ENCODE measurements at regions not wholly inside any gene's neighbourhood (a gene's known extent, or its start where the extent isn't known, plus 50 kb on each side); places are given as distances from the start of the nearest gene placed in this dataset.
"Not testable (repeated sequence)": the region's sequence is repeated elsewhere in the genome, so short reads cannot be mapped to it uniquely, and the experiment has no call there.

GRCh38 chr16:29237495-29237894 is 169.0 kb downstream of the NPIPB11 start:
- CTCF ChIA-PET, H3K27ac Mint-ChIP-seq: not testable (repeated sequence)

GRCh38 chr16:29237023-29237422 is 169.5 kb downstream of the NPIPB11 start:
- DNase-seq; CTCF ChIA-PET; H3K36me3 Mint-ChIP-seq (ENCODE audit: low read depth); H3K4me3 Mint-ChIP-seq; intact Hi-C loops (cut with DNase I, micrococcal nuclease); H3K27me3 Mint-ChIP-seq; H3K9me3 Mint-ChIP-seq (ENCODE audit: low read depth); POLR2A ChIA-PET; H3K4me1 Mint-ChIP-seq; H3K27ac Mint-ChIP-seq; ATAC-seq: not testable (repeated sequence)

More at GRCh38 chr16:29237495-29237894, 169.0 kb downstream of the NPIPB11 start:
- intact Hi-C loops (cut with DNase I, micrococcal nuclease); POLR2A ChIA-PET; H3K4me1 Mint-ChIP-seq; H3K9me3 Mint-ChIP-seq (ENCODE audit: low read depth); ATAC-seq; DNase-seq; H3K4me3 Mint-ChIP-seq; H3K36me3 Mint-ChIP-seq (ENCODE audit: low read depth); H3K27me3 Mint-ChIP-seq: not testable (repeated sequence)

GRCh38 chr16:29235836-29236370 is 170.6 kb downstream of the NPIPB11 start:
- H3K9me3 Mint-ChIP-seq (ENCODE audit: low read depth); CTCF ChIA-PET; DNase-seq; intact Hi-C loops (cut with DNase I, micrococcal nuclease); ATAC-seq; H3K27me3 Mint-ChIP-seq; H3K36me3 Mint-ChIP-seq (ENCODE audit: low read depth); H3K4me3 Mint-ChIP-seq; H3K4me1 Mint-ChIP-seq; H3K27ac Mint-ChIP-seq; POLR2A ChIA-PET: not testable (repeated sequence)

- CTCF ChIA-PET; H3K36me3 Mint-ChIP-seq (ENCODE audit: low read depth); H3K27ac Mint-ChIP-seq; H3K27me3 Mint-ChIP-seq; H3K4me3 Mint-ChIP-seq; DNase-seq; H3K4me1 Mint-ChIP-seq; H3K9me3 Mint-ChIP-seq (ENCODE audit: low read depth); intact Hi-C loops (cut with DNase I, micrococcal nuclease); ATAC-seq; POLR2A ChIA-PET: not testable (repeated sequence)
These were observed 171.8 kb downstream of the NPIPB11 start for GRCh38 chr16:29234536-29235275.

- H3K36me3 Mint-ChIP-seq (ENCODE audit: low read depth); ATAC-seq; POLR2A ChIA-PET; H3K9me3 Mint-ChIP-seq (ENCODE audit: low read depth); H3K27me3 Mint-ChIP-seq; H3K4me3 Mint-ChIP-seq; intact Hi-C loops (cut with DNase I, micrococcal nuclease); H3K4me1 Mint-ChIP-seq; DNase-seq; CTCF ChIA-PET: not testable (repeated sequence)
- peak overlapping the region; percentile 63 for H3K27ac Mint-ChIP-seq
These were observed 172.7 kb downstream of the NPIPB11 start for GRCh38 chr16:29233705-29234404.

- intact Hi-C loops (cut with DNase I, micrococcal nuclease) = no loop called here
- H3K4me1 Mint-ChIP-seq = no peaks in the 10 kb centered on the region
- H3K27ac Mint-ChIP-seq = no peak overlapping the region
- no peak for DNase-seq
- H3K4me3 Mint-ChIP-seq = no peak overlapping the region
- no peaks in the 10 kb centered on the region for H3K27me3 Mint-ChIP-seq
- CTCF ChIA-PET = no interaction called here
- POLR2A ChIA-PET = no interaction called here
- H3K9me3 Mint-ChIP-seq (ENCODE audit: low read depth) = no peaks in the 10 kb centered on the region
- H3K36me3 Mint-ChIP-seq (ENCODE audit: low read depth) = no peaks in the 10 kb centered on the region
- no peak for ATAC-seq
These were observed 173.5 kb downstream of the NPIPB11 start for GRCh38 chr16:29232811-29233704.

GRCh38 chr16:29232160-29232705 is 174.3 kb downstream of the NPIPB11 start:
- intact Hi-C loops (cut with DNase I, micrococcal nuclease); H3K27me3 Mint-ChIP-seq; H3K9me3 Mint-ChIP-seq (ENCODE audit: low read depth); ATAC-seq; H3K4me3 Mint-ChIP-seq; H3K36me3 Mint-ChIP-seq (ENCODE audit: low read depth); H3K27ac Mint-ChIP-seq; DNase-seq; H3K4me1 Mint-ChIP-seq; POLR2A ChIA-PET; CTCF ChIA-PET: not testable (repeated sequence)

- POLR2A ChIA-PET = no interaction called here
- H3K9me3 Mint-ChIP-seq (ENCODE audit: low read depth) = no peaks in the 10 kb centered on the region
- no peak for DNase-seq
- H3K36me3 Mint-ChIP-seq (ENCODE audit: low read depth) = no peaks in the 10 kb centered on the region
- no peak overlapping the region for H3K27ac Mint-ChIP-seq
- peaks cover 2% of the 10 kb centered on the region for H3K4me1 Mint-ChIP-seq
- H3K4me3 Mint-ChIP-seq = no peak overlapping the region
- H3K27me3 Mint-ChIP-seq = no peaks in the 10 kb centered on the region
- ATAC-seq = no peak
- CTCF ChIA-PET = no interaction called here
- intact Hi-C loops (cut with DNase I, micrococcal nuclease) = no loop called here
These were observed 175.3 kb downstream of the NPIPB11 start for GRCh38 chr16:29231244-29231643.

- intact Hi-C loops (cut with DNase I, micrococcal nuclease) = no loop called here
- H3K4me1 Mint-ChIP-seq = peaks cover 2% of the 10 kb centered on the region
- ChIA-PET CTCF (no interaction called here), POLR2A (no interaction called here)
- H3K4me3 Mint-ChIP-seq = no peak overlapping the region
- DNase-seq (no peak), ATAC-seq (no peak)
- no peak overlapping the region for H3K27ac Mint-ChIP-seq
- H3K27me3 Mint-ChIP-seq = no peaks in the 10 kb centered on the region
- no peaks in the 10 kb centered on the region for H3K36me3 Mint-ChIP-seq (ENCODE audit: low read depth)
- H3K9me3 Mint-ChIP-seq (ENCODE audit: low read depth) = no peaks in the 10 kb centered on the region
These were observed 175.8 kb downstream of the NPIPB11 start for GRCh38 chr16:29230671-29231096.

GRCh38 chr16:29230006-29230668 is 176.4 kb downstream of the NPIPB11 start:
- H3K36me3 Mint-ChIP-seq (ENCODE audit: low read depth); H3K9me3 Mint-ChIP-seq (ENCODE audit: low read depth); ATAC-seq; H3K4me1 Mint-ChIP-seq; H3K27ac Mint-ChIP-seq; intact Hi-C loops (cut with DNase I, micrococcal nuclease); H3K27me3 Mint-ChIP-seq; POLR2A ChIA-PET; DNase-seq; H3K4me3 Mint-ChIP-seq: not testable (repeated sequence)
- CTCF ChIA-PET = interaction anchor here (0.6 kb wide), 1 partner anchor 1560 kb away, joined by 3 read pairs; no protein-coding TSS in a partner anchor

GRCh38 chr16:29229616-29230005 is 176.9 kb downstream of the NPIPB11 start:
- H3K36me3 Mint-ChIP-seq (ENCODE audit: low read depth); H3K27me3 Mint-ChIP-seq; intact Hi-C loops (cut with DNase I, micrococcal nuclease); DNase-seq; ATAC-seq; H3K9me3 Mint-ChIP-seq (ENCODE audit: low read depth); H3K4me3 Mint-ChIP-seq; POLR2A ChIA-PET; H3K27ac Mint-ChIP-seq; H3K4me1 Mint-ChIP-seq: not testable (repeated sequence)
- CTCF ChIA-PET = interaction anchor here (0.6 kb wide), 1 partner anchor 1559 kb away, joined by 3 read pairs; no protein-coding TSS in a partner anchor

Data from activated CD4-positive, alpha-beta T cell treated with anti-CD3 and anti-CD28 coated beads for 36 hours (primary cell).